Mammary epithelial cell (primary cell): ENCODE measurements at regions not wholly inside any gene's neighbourhood (a gene's known extent, or its start where the extent isn't known, plus 50 kb on each side); places are given as distances from the start of the nearest gene placed in this dataset.

ENCODE experiments used
- CTCF ChIP-seq, 2 donors: IDR thresholded peaks in 1 of 2; conservative IDR thresholded peaks in 1 of 2; 2 replicates each; pipeline ENCODE4 v1.5.1; 2011 to 2012; ENCODE audit warnings: inconsistent platforms in 2 of 2, low read length in 2 of 2, mild to moderate bottlenecking in 2 of 2, control low read depth in 1 of 2, low read depth in 1 of 2; ENCODE audit not compliant: insufficient read depth in 1 of 2; ENCODE audit errors: extremely low read depth in 1 of 2
- EZH2 ChIP-seq: IDR thresholded peaks from 2 replicates; pipeline ENCODE4 v1.6.1; 2012; ENCODE audit warnings: low read length, inconsistent platforms, borderline replicate concordance

DNA sequence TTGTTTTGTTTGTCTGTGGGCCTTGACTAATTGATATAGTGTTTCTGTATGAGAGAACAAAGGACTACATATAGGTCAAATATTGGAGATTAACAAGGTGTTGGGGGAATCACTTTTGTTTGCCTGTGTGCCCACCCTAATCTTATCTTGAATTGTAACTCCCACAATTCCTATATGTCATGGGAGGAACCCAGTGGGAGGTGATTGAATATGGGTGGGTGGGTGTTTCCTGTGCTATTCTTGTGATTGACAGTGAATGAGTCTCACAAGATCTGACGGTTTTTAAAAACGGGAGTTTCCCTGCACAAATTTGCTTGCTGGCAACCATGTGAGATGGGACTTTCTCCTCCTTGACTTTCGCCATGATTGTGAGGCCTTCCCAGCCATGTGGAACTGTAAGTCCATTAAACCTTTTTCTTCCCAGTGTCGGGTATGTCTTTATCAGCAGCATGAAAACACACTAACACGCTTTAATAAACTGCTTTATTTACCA, 64.9 kb upstream of the HSPB3 start:
- TF ChIP-seq CTCF (conservative IDR thresholded peaks at IDR 0.05 in 1 of 2, IDR thresholded peaks at IDR 0.05 in 1 of 2; ENCODE audit: extremely low read depth in 1 of 2, insufficient read depth in 1 of 2, low read depth in 1 of 2, low read length in 2 of 2) (no peak), EZH2 (no peak)
